Osteoblast (primary cell): ENCODE measurements at regions not wholly inside any gene's neighbourhood (a gene's known extent, or its start where the extent isn't known, plus 50 kb on each side); places are given as distances from the start of the nearest gene placed in this dataset.

Experiments used
- DNase-seq: peaks from one replicate; pipeline ENCODE4 v3.0.0; 2011; ENCODE audit warnings: low spot score, mixed read lengths; ENCODE audit not compliant: insufficient read length; ENCODE audit errors: missing footprints
- H2AFZ ChIP-seq: 2 replicates; pipeline ENCODE4 v1.6.0; 2011; ENCODE audit warnings: mild to moderate bottlenecking, low read length
- H3K27ac ChIP-seq: 2 replicates; pipeline ENCODE4 v1.5.1; 2011; ENCODE audit warnings: mild to moderate bottlenecking, low read depth, low read length, moderate library complexity
- H3K27me3 ChIP-seq: 2 replicates; pipeline ENCODE4 v1.6.0; 2012; ENCODE audit warnings: mild to moderate bottlenecking, control low read depth, inconsistent platforms, low read length, moderate library complexity; ENCODE audit not compliant: insufficient read depth
- H3K36me3 ChIP-seq: 2 replicates; pipeline ENCODE4 v1.5.1; 2011; ENCODE audit warnings: mild to moderate bottlenecking, low read length, control low read depth, moderate library complexity; ENCODE audit not compliant: insufficient read depth
- H3K4me1 ChIP-seq: 2 replicates; pipeline ENCODE4 v1.5.1; 2011; ENCODE audit warnings: mild to moderate bottlenecking, low read length, control low read depth, moderate library complexity; ENCODE audit not compliant: insufficient read depth
- H3K4me2 ChIP-seq: 2 replicates; pipeline ENCODE4 v1.6.0; 2011; ENCODE audit warnings: mild to moderate bottlenecking, low read length; ENCODE audit not compliant: insufficient read depth
- H3K4me3 ChIP-seq: fragments of 200-600 bp; sonication (generic); 3 replicates; pipeline ENCODE4 v1.5.1; 2012; ENCODE audit warnings: mild to moderate bottlenecking, low read length, inconsistent platforms; ENCODE audit not compliant: insufficient read depth
- H3K79me2 ChIP-seq: 2 replicates; pipeline ENCODE4 v1.6.0; 2012; ENCODE audit warnings: mild to moderate bottlenecking, low read length, control low read depth, inconsistent platforms; ENCODE audit not compliant: insufficient read depth
- H3K9me3 ChIP-seq: 2 replicates; pipeline ENCODE4 v1.5.1; 2011; ENCODE audit warnings: low read depth, low read length, control low read depth
- H4K20me1 ChIP-seq: 2 replicates; pipeline ENCODE4 v1.6.0; 2012; ENCODE audit warnings: mild to moderate bottlenecking, low read length, control low read depth; ENCODE audit not compliant: insufficient read depth
- TF ChIP-seq, protein P1 (sequence below): IDR thresholded peaks from 2 replicates; pipeline ENCODE4 v1.5.1; 2011; ENCODE audit warnings: mild to moderate bottlenecking, low read depth, low read length, moderate library complexity; ENCODE audit errors: extremely low read depth

DNA sequence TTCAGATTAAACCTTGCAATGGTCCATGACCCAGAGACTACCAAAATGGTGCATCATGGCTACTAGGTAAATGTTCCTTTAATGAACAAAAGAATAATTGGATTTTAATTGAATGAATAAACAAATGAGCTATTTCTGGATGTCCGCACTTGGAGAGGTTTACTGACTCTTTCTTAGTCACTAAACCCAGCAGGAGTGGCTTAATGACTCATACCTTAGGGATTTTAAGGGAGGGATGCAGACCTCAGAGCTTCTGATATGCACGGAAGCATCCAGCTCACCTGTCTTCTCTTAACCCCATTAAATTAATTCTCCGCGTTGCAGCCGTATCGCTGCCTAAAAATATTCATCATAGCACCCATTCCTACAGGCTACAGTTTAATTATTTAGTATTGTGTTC, 970.0 kb upstream of the SLC35B3 start:
- no peaks in the 10 kb centered on the region for H3K36me3 ChIP-seq
- no peaks in the 10 kb centered on the region for H4K20me1 ChIP-seq
- no peak for DNase-seq
- H2AFZ ChIP-seq: no peak overlapping the region
- no peaks in the 10 kb centered on the region for H3K27me3 ChIP-seq
- TF ChIP-seq, protein P1, sequence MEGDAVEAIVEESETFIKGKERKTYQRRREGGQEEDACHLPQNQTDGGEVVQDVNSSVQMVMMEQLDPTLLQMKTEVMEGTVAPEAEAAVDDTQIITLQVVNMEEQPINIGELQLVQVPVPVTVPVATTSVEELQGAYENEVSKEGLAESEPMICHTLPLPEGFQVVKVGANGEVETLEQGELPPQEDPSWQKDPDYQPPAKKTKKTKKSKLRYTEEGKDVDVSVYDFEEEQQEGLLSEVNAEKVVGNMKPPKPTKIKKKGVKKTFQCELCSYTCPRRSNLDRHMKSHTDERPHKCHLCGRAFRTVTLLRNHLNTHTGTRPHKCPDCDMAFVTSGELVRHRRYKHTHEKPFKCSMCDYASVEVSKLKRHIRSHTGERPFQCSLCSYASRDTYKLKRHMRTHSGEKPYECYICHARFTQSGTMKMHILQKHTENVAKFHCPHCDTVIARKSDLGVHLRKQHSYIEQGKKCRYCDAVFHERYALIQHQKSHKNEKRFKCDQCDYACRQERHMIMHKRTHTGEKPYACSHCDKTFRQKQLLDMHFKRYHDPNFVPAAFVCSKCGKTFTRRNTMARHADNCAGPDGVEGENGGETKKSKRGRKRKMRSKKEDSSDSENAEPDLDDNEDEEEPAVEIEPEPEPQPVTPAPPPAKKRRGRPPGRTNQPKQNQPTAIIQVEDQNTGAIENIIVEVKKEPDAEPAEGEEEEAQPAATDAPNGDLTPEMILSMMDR: no peak
- no peaks in the 10 kb centered on the region for H3K4me1 ChIP-seq
- H3K27ac ChIP-seq: no peak overlapping the region
- H3K4me2 ChIP-seq: no peak overlapping the region
- H3K9me3 ChIP-seq: peaks cover 2% of the 10 kb centered on the region
- no peaks in the 10 kb centered on the region for H3K79me2 ChIP-seq
- no peak overlapping the region for H3K4me3 ChIP-seq

DNA sequence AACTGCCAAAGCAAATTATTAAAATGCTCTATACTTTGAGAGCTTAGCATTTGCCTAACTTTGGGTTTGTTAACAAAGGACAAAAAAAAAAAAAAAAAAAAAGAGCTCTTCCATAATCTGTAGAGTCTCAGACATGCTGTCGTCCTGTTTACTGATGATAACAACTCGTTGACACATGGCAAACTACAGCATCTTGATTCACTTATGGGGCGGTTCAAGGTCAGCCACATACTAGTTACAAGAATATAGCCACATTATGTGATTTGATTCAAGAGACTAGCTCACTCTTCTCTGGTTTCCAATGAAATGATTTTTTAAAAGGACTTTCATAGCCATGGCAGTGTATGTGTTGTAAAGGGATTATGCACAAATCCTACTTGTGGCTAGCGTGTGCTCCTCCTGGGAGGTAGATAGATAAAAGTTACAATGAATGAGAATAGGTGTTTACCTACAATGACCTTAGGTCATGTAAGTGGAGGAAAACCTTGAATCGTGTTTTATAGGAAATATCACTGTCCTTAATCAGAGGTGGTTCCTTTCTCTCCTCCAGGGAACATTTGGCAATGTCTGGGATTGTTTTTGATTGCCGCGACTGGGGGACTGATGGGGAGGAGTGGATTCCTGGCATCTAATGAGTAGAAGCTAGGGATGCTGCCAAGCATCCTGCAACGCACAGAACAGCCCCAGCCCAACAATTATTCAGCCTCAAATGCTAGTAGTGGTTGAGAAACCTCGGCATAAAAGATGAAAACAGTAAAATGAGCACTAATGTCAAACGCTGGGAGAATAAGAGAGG, 969.2 kb upstream of the SLC35B3 start:
- no peaks in the 10 kb centered on the region for H4K20me1 ChIP-seq
- H3K9me3 ChIP-seq: peaks cover 5% of the 10 kb centered on the region
- DNase-seq: no peak
- no peak overlapping the region for H2AFZ ChIP-seq
- no peak overlapping the region for H3K4me2 ChIP-seq
- no peaks in the 10 kb centered on the region for H3K79me2 ChIP-seq
- no peaks in the 10 kb centered on the region for H3K4me1 ChIP-seq
- TF ChIP-seq, protein P1: no peak
- no peak overlapping the region for H3K4me3 ChIP-seq
- no peak overlapping the region for H3K27ac ChIP-seq
- no peaks in the 10 kb centered on the region for H3K36me3 ChIP-seq
- H3K27me3 ChIP-seq: no peaks in the 10 kb centered on the region

DNA sequence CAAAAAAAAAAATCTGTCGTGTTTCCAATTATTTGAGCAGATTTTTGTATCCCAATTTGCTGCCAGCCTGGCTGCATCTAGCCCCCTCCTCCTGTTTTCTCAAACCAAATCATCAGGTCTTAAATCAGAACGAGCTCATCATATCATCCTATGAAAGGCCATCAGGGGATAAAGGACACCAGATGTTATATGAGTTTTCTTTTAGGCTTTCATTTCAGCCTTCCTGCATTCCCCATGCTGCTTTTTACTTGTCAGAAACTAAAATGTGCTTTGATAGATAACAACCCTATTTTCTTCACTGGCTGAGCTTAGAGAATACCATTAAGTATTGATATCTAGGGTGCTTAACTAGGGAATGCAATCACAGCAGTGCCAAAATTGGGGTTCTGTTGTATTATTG, 968.4 kb upstream of the SLC35B3 start:
- TF ChIP-seq, protein P1: no peak
- H2AFZ ChIP-seq: no peak overlapping the region
- peaks cover 5% of the 10 kb centered on the region for H3K9me3 ChIP-seq
- H3K4me2 ChIP-seq: no peak overlapping the region
- H3K79me2 ChIP-seq: no peaks in the 10 kb centered on the region
- H4K20me1 ChIP-seq: no peaks in the 10 kb centered on the region
- H3K27ac ChIP-seq: no peak overlapping the region
- H3K36me3 ChIP-seq: no peaks in the 10 kb centered on the region
- DNase-seq: no peak
- no peaks in the 10 kb centered on the region for H3K4me1 ChIP-seq
- no peaks in the 10 kb centered on the region for H3K27me3 ChIP-seq
- H3K4me3 ChIP-seq: no peak overlapping the region

DNA sequence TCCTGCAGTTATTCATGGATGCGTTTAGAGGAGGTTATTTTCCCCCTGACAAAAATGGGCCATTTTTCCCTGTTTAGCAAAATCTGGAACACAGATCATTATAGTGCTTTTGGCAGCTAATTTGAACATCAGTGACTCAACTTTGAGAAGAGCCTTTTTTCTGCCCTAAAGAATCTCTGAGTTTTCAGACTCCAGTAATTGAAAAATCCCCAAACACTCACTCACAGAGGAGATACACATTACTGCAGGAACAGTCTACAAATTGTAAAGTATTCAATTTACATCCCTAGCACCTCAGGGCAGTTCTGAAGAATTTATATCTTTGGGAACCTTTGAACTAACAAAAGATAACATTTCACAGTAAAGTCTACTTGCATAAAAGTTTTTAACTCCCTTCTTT, 966.6 kb upstream of the SLC35B3 start:
- H3K9me3 ChIP-seq: peaks cover 5% of the 10 kb centered on the region
- no peak overlapping the region for H2AFZ ChIP-seq
- TF ChIP-seq, protein P1: no peak
- H3K4me2 ChIP-seq: no peak overlapping the region
- no peaks in the 10 kb centered on the region for H4K20me1 ChIP-seq
- no peak overlapping the region for H3K27ac ChIP-seq
- H3K4me1 ChIP-seq: no peaks in the 10 kb centered on the region
- H3K36me3 ChIP-seq: no peaks in the 10 kb centered on the region
- no peaks in the 10 kb centered on the region for H3K27me3 ChIP-seq
- no peak overlapping the region for H3K4me3 ChIP-seq
- no peaks in the 10 kb centered on the region for H3K79me2 ChIP-seq
- no peak for DNase-seq
